ENCODE measurements at regions not wholly inside any gene's neighbourhood (a gene's known extent, or its start where the extent isn't known, plus 50 kb on each side); places are given as distances from the start of the nearest gene placed in this dataset.
A peak's percentile ranks its signal among the peaks of the same experiment; 100 is the strongest.
"Not testable (repeated sequence)": the region's sequence is repeated elsewhere in the genome, so short reads cannot be mapped to it uniquely, and the experiment has no call there.

- DNase-seq: no peak
These were observed 121.1 kb downstream of the PDCD6IP start for GRCh38 chr3:33919312-33920120.

GRCh38 chr3:33920511-33920910 lies 122.1 kb downstream of the PDCD6IP start:
- no peak for DNase-seq

- DNase-seq: no peak
These were observed 123.2 kb downstream of the PDCD6IP start for GRCh38 chr3:33921608-33922007.

GRCh38 chr3:33926998-33927605 lies 128.7 kb downstream of the PDCD6IP start:
- no peak for DNase-seq

- DNase-seq: no peak
These were observed 131.4 kb downstream of the PDCD6IP start for GRCh38 chr3:33929813-33930212.

GRCh38 chr3:33931512-33931911 lies 133.1 kb downstream of the PDCD6IP start:
- no peak for DNase-seq

GRCh38 chr3:33932010-33932764 lies 133.8 kb downstream of the PDCD6IP start:
- DNase-seq: no peak

GRCh38 chr3:33936171-33936920 lies 137.9 kb downstream of the PDCD6IP start:
- no peak for DNase-seq

GRCh38 chr3:33936921-33937525 lies 138.6 kb downstream of the PDCD6IP start:
- DNase-seq: peak; percentile 60 to 70

GRCh38 chr3:33937628-33938027 lies 139.2 kb downstream of the PDCD6IP start:
- no peak for DNase-seq

GRCh38 chr3:33940149-33940548 lies 141.7 kb downstream of the PDCD6IP start:
- DNase-seq: no peak

GRCh38 chr3:33940736-33941135 lies 142.3 kb downstream of the PDCD6IP start:
- DNase-seq: no peak

- no peak for DNase-seq
These were observed 143.4 kb downstream of the PDCD6IP start for GRCh38 chr3:33941804-33942203.

GRCh38 chr3:33942483-33943150 lies 144.2 kb downstream of the PDCD6IP start:
- no peak for DNase-seq

- DNase-seq: no peak
These were observed 144.8 kb downstream of the PDCD6IP start for GRCh38 chr3:33943277-33943676.

- not testable (repeated sequence) for DNase-seq
These were observed 148.2 kb downstream of the PDCD6IP start for GRCh38 chr3:33946612-33947011.

- no peak for DNase-seq
These were observed 149.1 kb downstream of the PDCD6IP start for GRCh38 chr3:33947272-33948195.

GRCh38 chr3:33949074-33949473 lies 150.6 kb downstream of the PDCD6IP start:
- no peak for DNase-seq

- DNase-seq: no peak
These were observed 156.5 kb downstream of the PDCD6IP start for GRCh38 chr3:33954956-33955355.

- no peak for DNase-seq
These were observed 157.8 kb downstream of the PDCD6IP start for GRCh38 chr3:33956206-33956605.

All from right lung (tissue), 2 donors.